GM19238 (cell line): ENCODE measurements at regions not wholly inside any gene's neighbourhood (a gene's known extent, or its start where the extent isn't known, plus 50 kb on each side); places are given as distances from the start of the nearest gene placed in this dataset.
"Not testable (repeated sequence)": the region's sequence is repeated elsewhere in the genome, so short reads cannot be mapped to it uniquely, and the experiment has no call there.

Source experiments
- DNase-seq: peaks from one replicate; pipeline ENCODE4 v3.0.0; 2011; ENCODE audit warnings: low spot score; ENCODE audit not compliant: insufficient read length

DNA sequence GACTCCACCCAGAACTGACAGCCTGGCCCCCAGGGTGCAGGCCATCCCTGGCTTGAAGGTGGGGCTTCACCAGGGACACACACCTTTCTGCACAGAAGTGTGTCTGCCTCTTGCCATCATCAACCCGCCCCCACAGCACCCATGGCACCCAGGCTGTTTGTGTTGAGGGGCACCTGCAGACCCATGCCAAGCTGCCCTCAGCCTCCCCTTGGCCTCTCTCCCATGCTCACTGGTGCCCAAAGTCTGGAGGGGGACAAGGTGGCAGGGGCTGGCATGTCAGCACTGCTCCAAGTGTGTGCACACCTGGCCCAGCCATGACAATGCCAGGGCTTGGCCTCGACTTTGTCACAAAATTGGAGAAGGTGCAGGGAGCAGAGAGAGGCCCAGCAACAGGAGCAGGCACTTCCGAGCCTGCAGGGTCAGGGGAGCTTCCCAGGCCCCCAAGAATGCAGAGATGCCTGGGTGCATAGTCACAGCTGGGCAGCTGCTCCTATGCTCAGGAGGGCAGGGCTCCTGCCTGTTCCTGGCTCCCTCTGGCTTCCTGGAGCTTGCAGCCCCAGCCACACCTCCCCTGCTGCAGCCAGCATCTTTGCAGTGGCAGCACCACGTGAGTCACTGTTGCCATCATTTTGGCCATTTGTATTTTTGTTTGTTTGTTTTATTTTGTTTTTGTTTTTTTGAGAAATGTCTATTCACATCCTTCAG, 280.6 kb upstream of the UBE2E3 start:
- no peak for DNase-seq

DNA sequence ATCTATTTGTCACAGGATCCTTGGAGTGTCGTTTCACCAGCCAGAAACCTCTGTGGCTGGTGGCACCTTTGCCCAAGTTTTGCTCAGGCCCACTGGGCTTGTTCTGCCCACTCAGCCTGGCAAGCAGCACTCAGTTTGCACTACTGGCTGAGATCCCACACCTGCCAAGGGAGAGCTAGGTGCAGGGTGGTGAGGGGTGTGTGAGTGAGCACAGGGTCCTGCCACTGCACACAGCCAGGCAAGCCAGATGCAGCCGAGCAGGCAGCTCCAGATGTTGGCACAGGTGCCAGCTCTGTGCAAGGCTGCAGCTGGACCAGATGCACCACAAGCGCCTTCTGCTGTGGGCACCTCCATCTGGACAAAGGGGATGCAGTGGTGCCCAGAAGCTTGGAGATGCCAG, 281.7 kb upstream of the UBE2E3 start:
- DNase-seq, result no peak

DNA sequence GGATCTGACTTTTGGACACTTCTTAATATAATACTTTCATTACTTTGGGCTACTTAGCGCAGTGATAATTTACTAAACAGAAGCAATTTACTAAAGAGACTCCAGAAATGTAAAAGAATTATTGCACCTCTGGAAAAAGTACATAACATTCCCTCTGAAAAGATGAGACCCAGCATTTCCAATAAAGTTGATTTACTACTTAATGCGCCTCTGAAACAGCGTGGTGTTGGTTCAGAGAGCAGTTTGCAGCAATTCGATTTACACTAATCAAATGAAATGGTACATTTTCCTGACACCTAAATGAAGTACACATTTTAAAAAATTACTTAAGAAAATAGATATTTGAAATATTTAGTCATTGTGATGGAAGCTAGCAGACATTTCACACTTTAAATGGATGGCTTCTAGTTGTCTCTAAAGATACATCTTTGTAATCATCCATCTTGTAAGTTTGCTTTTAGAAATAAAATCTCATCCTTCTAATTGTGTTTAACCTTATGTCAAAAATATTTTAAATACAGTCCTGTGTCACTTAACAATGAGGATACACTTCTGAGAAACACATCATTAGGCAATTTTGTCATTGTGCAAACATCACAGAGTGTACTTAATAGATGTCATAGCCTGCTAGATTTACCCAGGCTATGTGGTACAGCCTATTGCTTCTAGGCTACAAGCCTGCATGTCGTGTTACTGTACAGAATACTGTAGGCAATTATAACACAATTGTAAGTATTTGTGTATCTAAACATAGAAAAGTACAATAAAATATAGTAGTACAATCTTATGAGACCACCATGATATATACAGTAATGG, 284.6 kb upstream of the UBE2E3 start:
- no peak for DNase-seq

DNA sequence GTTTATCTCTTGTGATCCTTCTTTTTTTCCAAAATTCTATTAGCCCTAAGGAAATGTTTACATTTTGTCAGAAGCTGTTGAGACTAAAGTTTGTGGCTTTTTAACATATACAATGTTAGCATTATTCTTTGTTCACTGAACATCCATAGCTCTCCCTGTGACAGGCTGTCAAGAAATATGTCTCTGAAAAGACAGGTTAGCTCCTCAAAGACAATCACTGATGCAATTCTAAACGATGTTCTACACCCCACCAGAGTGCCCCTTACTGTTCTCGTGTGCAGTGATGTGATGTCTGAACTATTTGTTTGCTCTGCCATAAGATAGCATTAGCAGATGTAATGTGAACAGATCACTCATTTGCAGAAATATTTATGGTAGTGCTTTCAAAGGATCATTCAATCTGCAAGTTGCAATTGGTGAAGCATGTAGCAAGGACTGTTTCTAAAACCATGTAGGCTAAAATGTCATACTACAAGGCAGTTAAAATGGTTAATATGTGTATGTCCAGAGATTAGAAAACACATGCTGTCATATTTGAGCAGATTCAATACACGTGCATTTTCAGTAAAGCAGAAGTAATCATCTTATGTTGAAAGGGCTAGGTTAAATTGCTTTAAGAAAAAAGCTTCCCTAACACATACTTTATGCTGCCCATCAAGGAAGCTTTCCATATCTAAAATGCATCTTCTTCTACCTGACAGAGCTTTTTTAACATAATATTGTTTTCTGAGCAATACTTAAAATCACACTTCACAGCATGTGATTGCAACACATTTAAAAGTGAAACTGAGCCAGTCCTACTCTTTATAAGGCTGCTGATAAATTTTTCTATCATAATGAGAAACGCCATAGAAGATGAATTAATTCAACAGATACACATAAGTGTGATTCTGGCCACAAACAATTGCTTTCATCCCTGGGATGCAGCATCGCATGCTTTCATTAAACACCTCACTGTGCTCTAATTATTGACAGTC, 285.7 kb upstream of the UBE2E3 start:
- DNase-seq, result no peak

DNA sequence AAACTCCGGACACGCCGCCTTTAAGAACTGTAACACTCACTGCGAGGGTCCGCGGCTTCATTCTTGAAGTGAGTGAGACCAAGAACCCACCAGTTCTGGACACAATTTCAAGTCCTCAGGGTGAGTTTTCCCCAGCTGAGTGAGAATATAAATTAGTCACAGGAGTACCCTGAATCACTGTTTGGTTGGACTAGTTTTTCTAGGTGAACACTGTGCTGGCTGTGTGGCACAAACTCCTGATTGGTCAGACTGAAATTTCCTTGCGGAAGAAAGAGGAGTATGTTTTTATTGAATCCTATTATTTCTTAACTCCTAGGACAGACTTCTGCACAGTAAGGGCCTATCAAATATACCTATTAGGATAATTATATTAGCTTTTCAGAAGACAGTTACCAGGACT, 288.1 kb upstream of the UBE2E3 start:
- no peak for DNase-seq

DNA sequence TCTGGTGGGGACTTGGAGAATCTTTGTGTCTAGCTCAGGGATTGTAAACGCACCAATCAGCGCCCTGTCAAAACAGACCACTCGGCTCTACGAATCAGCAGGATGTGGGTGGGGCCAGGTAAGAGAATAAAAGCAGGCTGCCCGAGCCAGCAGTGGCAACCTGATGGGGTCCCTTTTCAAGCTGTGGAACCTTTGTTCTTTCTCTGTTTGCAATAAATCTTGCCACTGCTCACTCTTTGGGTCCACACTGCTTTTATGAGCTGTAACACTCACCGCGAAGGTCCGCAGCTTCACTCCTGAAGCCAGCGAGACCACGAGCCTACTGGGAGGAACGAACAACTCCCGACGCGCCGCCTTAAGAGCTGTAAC, 288.6 kb upstream of the UBE2E3 start:
- not testable (repeated sequence) for DNase-seq

DNA sequence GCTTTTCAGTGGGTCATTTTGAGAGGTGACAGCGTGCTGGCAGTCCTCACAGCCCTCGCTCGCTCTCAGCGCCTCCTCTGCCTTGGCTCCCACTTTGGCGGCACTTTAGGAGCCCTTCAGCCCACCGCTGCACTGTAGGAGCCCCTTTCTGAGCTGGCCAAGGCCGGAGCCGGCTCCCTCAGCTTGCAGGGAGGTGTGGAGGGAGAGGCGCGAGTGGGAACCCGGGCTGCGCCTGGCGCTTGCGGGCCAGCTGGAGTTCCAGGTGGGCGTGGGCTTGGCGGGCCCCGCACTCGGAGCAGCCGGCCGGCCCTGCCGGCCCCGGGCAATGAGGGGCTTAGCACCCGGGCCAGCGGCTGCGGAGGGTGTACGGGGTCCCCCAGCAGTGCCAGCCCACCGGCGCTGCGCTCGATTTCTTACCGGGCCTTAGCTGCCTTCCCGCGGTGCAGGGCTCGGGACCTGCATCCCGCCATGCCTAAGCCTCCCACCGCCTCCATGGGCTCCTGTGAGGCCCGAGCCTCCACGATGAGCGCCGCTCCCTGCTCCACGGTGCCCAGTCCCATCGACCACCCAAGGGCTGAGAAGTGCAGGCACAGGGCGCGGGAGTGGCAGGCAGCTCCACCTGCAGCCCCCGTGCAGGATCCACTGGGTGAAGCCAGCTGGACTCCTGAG, 289.1 kb upstream of the UBE2E3 start:
- not testable (repeated sequence) for DNase-seq

DNA sequence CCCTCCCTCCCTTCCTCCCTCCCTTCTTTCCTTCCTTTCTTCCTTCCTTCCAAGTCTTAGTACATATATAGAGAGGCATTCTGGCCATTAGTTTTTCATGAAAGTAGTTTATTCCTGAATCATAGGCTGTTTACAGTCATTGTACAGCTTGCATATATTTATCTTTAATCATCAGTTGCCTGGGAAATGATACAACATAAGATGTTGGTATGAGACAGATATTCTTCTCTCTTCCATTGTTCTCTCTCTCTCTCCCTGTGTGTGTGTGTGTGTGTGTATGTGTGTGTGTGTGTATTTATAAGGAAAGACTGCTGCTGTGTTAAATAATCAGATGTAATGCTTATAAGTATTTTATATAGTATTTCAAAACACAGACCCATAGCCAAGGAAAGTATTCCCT, 289.8 kb upstream of the UBE2E3 start:
- DNase-seq, result no peak

DNA sequence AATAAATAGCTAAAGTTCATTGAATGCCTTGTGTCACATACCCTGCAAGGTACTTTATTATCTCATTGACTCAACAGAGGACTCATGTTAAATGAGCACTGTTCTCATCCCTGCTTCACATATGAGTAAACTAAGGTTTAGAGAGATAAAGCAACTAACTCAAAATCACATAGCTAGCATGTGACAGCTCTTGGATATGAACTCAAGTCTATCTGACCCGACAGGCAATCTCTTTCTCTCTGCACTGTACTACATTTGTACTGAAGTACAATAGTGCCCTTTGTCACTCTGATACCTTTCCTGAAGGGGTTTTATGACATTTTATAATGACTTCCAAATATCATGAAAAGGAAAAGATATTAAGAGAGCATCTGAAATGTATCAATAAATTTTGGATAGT, 297.5 kb upstream of the UBE2E3 start:
- DNase-seq, result no peak

DNA sequence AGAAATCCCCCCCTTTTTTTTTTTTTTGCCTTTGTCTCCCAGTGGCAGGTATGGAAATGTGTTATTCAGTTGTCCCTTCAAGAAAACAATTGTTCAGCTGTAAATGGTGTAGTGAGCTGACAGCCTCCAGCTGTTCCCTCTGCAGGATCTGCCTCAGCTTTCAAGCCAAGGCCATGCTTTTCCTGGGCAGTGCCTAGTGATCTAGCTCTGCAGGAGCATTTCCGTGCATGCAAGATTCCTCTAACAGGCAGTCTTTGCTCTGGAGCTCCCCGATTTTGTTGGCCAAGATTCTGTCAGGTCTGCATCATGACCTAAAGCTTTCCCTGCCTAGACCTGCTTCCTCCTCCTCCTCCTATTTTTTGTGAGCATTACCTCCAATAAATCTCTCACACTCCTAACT, 300.7 kb upstream of the UBE2E3 start:
- DNase-seq, result no peak

DNA sequence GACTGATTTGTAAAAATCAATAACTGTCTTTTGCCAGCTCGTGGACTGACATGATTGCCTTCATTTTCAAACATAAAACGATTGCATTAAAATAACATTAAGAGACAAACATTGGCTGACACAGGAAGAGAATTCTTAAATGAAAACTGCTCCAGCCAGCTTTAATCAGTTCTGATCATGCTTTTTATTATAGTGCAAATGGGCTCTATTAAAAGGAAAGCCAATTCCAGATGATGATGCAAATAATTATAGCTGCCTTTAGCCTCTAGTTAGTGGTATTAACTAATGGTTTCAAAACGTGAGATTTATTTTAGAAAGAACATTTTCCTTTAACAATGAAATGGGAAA, 301.8 kb upstream of the UBE2E3 start:
- no peak for DNase-seq

DNA sequence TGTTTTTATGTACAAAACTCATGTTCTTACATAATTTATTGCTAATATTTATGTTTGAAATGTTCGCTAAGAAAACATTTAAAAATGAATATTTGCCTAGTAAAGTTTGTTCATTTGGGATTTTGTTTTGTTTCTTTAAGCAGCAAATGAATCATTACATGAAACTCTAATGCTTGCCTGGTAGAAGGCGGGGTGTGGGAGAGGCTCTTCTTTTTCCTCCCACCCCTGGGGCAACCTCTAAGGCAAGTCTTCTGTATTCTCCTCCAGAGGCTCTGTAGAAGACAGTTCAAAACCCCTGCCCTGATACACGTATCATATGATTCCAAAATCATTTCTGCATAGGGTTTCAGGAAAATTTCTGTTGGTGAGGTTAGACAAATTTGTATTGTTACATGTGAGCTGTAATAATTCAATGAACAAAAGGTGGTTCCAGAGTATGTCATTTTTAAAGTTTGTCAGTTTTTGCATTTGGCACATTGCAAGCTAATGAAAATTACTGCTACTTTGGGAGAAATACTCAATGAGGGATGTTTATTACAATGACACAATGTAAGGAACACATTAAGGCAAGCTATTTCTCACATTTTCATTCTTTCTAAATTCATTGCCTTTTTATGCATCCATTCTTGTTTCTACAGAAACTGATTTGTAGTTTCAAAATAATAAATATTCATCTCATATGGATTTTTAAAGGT, 302.3 kb upstream of the UBE2E3 start:
- no peak for DNase-seq

DNA sequence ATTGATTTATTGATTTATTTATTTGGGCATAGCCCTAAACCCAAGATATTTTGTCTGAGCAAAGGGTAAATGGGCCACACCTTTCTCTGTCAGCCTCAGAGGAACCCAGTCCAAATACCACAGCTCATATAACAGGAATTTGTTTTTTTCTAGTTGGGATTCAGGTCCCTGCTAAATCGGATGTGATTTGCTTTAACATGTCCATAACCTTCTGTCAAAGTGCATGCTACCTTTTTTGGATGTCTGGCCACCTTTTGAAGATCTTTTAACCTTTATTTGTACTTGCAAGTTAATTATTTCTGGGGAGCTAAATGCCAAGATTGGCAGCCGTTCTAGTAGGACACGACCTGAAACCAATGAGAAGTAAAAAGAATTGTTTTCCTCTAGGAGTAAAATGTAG, 303.2 kb upstream of the UBE2E3 start:
- DNase-seq, result no peak

DNA sequence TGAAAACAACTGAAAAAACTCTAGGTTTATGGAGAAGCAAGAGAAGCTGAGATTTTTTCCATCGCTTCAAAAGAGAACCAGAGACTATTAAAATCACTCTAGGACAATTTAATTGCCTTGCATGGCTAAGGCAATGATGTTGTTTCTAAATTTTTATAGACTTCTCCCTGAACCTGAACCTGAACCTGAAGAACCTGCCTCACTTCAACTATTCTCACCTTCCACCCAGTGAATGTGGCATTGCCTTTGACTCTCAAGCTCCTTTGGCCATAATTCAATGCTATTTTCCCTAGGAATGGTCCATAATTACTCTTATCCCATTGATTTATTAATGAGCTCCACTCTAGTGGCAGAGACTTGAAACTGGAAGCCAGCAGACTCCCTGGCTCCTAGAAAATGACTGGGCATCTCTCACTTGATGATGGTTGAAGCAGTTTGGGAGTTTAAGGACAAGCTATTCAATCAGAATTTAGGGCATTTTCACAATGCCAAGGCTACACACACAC, 303.8 kb upstream of the UBE2E3 start:
- DNase-seq, result no peak

DNA sequence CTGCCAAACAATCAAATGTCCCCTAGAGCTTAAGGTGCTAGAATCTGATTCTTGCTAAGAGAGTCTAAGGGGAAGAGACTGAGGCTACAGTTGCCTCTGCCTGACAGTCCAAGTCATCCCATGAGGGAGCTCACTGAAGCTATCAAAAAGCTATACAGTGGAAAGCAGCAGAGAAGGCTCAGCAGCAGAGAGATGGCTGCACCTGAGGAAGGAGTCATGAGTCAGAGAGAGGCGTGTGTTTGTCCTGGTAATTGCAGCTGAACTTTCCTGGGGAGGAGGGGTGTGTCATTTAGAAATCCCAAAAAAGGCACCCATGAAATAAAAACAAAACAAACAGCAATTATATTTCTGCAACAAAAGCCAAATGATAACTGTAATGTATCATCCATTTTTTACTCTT, 305.2 kb upstream of the UBE2E3 start:
- no peak for DNase-seq

DNA sequence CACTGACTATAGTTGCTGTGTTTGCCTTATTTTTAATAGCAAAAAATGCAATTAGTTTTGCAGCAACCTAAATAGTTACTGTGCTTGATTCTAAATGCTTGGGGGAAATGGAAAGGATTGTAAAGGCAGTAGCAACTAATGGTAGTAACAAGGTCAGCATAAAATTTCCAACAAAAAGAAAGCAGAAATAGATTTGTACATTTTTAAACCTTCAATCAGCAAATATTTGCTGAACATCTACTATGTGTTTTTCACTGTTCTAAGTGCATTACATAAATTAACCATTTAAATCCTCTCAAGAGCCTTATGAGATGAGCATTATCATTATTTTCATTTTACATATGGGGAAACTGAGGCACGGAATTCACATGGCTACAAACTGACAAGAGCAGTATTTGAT, 308.0 kb upstream of the UBE2E3 start:
- no peak for DNase-seq

DNA sequence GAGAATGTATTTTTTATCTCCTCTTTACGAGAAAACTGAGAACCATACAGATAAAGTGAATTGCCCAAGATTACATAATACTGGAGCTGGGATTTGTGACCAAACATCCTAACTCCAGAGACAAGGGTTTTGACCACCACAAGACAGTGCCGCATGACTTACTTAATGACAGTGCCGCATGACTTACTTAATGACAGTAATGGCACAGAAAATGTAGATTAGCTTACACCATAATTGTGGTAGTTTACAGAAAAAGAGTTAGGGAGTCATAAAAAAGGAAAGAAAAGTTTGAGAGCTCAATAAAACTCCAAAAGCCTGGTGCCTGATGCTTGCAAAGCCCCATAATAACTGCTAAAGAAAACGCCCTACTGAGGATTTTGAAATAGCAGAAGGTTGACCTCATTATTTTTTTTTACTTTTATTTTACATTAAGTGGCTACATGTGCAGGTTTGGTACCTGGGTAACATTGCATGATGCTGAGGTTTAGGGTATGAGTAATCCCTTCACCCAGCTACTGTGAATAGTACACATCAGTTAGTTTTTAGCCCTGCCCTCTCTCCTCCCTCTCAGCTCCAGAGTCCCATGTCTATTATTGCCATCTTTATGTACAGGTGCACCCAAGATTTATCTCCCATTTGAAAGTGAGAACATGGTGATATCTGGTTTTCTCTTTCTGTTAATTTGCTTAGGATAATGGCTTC, 310.0 kb upstream of the UBE2E3 start:
- no peak for DNase-seq

DNA sequence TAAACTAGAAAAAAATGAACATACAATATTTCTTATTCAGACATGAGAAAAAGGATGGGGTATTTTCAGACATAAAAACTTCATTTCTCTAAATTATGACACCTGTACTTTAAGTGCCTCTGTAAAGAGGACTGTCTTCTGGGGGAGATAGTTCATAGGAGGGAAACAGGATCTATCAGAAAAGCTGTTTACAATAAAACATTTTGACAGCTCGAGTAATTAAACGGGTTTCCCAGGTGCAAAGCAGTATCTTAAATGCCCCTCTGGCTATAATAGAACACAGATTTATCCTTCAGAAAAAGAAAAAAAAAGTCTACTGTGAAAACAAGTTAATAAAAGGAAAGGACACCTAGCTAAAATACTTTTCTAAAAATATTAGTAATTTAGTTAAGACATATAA, 311.4 kb upstream of the UBE2E3 start:
- no peak for DNase-seq

DNA sequence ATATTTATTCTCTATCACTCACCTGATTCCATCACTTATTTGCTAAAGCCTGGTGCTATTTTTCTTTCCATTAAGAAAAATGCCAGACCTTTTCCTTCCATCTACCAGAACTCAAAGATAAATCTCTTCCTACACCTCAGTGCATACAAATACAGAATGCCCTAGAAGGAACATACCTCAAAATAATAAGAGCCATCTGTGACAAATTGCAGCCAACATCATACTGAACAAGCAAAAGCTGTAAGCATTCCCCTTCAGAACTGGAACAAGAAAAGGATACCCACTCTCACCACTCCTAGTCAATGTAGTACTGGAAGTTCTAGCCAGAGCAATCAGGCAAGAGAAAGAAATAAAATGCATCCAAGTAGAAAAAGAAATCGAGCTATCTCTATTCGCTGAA, 315.9 kb upstream of the UBE2E3 start:
- no peak for DNase-seq

DNA sequence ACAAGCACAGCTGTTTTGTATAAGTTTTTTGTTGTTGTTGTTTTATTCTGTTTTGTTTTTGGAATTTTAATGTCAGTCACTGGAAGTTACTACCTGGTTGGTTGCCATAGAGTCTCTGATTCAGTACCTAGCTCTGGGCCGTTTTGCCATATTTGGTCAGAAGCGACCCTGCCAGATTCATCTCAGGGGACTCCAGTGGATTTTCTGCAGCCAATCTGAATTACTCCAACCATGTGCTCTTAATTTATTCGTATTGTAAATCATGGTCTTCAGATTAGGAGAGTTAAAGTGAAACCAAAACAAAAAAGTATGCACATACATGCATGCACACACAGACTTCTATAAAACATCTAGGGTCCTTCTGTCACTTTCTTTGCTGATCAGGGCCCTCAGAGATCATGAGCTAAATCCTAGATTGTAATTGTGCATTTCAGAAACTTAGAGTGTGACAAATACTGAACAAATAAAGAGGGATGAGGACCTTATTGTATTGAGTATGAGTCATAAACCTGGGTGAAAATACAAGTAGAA, 317.4 kb upstream of the UBE2E3 start:
- DNase-seq, result no peak
